Fibroblast of peridontal ligament (primary cell): ENCODE measurements at regions not wholly inside any gene's neighbourhood (a gene's known extent, or its start where the extent isn't known, plus 50 kb on each side); places are given as distances from the start of the nearest gene placed in this dataset.
A peak's percentile ranks its signal among the peaks of the same experiment; 100 is the strongest.
"Not testable (repeated sequence)": the region's sequence is repeated elsewhere in the genome, so short reads cannot be mapped to it uniquely, and the experiment has no call there.

Experiments used
- DNase-seq: peaks from one replicate; pipeline ENCODE4 v3.0.0-alpha.2; 2010; ENCODE audit errors: extremely low read depth

DNA sequence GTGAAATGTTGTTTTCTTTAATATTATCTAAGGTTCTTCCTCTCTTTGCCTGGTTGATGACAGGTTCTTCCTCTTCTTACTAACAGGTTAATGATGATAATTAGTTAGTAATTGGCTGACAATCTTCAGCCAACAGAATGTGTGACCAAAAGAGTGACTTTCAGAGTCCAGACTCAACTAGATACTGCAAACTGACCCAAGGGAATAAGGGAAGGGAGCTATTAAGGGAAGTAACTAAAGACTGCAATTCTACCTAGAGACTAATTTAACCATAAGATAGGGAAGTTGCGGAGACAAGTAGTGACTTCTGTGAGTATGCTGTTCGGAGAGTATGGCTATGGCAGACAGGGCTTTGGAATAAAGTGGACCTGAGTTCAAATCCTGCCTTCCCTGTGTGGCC, 127.3 kb upstream of the TACR1 start:
- no peak for DNase-seq

DNA sequence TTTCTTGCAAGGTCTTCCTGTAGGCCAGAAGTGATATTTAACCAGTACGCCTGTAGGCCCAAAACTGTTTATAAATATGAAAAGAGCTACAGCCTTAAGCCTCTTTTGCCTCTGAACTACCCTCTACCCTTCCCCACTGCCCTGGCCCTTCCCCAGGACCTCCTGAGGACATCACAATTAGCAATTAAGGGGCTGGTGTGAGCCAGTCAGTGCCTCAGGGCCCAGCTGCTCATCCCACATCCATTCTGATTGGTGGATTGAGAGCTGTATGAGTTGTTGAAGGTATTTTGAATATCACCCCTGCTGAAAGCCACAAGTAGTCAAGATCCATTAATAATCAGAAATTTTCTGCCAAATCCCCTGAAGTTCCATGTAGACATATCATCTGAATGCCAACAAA, 126.3 kb upstream of the TACR1 start:
- no peak for DNase-seq

DNA sequence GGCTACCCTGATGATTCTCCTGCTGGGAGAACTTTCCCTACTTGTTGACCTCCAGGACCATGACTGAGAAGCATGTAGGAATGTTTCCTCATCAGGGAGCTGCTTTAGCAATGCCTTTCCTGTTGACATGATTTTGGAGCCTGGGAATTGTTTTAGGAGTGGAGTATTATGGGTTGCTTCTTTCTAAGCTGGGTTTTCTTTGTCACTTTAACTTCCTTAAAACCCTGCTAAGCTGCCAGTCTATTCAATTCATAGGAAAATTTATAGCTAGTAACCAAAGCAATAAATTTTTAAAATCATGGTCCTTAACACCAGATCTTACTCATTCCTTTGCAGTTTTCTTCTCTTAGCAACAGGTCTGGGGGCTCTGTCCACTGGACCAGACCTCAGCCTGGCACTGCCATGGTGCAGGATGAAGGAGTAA, 125.6 kb upstream of the TACR1 start:
- DNase-seq = no peak

DNA sequence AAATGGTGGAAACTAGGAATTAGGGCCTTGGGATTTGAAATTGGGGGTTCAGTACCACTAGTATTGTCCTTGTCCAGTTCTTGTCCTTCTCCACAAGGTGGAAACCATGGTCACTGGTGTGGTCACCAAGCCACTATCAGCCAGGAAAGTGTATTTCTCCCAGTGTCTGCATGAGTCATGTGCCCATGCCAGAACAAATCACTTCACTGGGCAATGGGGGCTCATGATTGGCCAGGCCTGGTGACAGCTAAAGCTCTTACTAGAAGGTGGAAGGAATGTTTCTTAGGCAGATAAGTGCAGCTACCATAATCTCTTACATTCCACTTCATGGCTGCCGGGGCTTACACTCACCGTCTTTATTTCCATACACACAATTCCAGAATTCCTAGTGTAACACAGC, 124.8 kb upstream of the TACR1 start:
- DNase-seq = no peak

DNA sequence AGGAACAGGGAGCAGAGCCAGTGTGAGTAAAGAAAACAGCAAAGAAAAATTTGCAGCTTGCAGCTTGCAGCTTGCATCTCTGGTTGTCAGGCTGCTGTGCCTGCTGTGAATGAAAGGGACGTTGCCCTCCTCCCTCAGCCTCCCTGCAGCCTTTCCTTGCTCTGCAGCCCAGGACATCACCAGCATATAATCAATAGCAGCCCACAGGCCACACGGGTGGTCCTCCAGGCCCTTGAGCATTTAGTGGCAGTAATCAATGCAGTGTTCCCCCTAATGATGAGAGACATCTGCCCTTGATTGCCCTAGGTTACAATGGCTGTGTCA, 122.2 kb upstream of the TACR1 start:
- DNase-seq = no peak

DNA sequence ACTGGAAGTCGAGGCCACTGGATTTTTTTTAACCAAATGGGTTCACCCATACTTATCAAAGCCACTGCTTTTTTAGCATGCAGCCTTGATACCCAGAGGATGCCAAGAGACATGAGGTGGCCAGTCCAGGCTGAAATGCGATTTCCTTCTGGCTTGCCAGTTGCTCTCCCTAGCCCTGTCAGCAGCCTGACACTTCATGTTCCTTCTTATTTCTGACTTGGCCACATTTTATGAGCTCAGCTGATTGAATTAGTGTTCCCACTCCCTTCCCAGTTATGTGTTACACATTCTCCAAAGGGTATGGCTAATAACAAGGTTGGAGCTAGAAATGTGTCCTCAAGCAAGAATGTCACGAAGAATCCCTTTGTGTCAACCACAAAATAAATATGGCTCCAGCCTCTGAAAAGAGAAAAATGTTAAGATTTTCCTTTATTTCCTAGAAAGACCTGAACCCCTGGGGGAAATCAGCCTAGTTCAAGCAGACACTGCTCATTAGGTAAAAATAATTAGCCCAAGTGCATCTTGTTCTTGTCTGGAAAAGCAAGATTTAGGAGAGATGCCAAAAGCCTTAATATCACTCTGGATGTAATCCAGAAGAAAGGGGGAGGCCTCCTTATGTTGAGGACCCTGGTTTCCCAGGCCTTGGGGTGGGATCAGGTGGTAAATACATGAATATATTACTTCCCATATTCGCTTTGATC, 121.7 kb upstream of the TACR1 start:
- DNase-seq = no peak

DNA sequence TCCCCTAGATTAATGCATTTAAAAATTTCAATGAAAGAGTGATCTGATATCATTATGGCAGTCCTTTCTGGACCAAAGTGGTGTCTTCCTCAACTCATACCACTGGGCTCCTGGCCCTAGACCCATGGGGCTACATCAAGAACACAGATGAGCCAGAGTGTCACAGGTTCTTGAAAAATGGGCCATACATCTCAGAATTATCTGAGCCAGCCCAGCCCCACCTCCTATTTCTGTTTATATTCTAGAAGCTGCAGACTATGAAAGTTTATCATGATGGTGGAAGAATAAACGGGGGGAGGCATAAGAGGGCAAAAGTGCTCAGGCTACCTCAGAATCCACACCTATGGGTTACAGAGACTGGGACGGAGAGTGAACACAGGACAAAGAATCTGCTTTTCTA, 120.6 kb upstream of the TACR1 start:
- DNase-seq = no peak

DNA sequence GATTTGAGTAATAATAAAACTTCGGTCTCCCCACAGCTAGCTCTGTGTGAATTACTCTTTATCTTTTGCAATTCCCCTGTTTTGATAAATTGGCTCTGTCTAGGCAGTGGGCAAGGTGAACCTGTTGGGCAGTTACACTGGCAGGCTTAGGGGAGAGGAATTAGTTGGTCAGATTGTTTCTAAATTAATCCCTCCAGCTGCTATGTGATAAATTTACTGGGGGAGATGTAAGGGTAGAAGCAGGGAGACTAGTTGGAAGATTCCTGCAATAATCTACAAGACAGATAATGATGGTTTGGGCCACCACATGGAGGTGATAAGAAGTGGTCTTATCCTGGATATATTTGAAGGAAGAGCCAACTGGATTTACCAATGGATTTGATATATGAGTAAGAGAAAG, 118.5 kb upstream of the TACR1 start:
- DNase-seq = no peak

DNA sequence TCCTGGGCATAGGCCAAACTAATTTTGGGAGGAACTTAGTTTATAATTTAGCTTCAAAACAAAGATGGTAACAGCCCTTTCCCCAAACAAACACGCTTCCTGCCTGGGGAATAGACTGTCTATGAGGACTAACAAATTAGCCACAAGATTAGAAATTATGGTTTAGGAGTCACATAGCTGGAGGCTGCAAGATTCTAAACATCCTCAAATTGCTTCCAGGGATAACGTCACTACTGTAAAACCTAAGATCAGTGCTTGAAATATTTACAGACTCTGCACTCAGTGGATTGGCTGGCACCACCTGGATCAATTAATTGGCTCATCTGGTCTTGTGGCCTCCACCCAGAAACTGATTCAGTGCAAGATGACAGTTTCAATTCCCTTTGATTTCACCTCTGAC, 118.0 kb upstream of the TACR1 start:
- peak; percentile 75 for DNase-seq

DNA sequence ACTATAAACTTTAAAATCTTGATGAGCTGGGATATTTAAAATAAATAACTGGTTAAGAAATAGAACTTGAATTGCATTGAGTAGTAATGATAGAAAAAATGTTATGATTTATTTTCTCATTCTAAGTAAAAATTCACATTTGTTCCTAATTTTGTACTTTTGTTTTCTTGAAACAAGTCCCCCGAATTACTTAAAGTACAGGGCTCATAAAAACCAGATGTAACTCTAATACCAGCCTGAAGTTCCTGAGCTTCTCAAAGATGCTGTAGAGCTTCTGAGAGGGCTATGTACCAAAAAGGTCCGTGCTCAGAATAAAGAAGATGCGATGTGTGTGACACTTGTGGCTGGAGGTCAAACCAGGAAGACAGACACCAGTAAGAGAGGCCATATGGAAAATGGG, 116.1 kb upstream of the TACR1 start:
- peak; percentile 54 for DNase-seq

DNA sequence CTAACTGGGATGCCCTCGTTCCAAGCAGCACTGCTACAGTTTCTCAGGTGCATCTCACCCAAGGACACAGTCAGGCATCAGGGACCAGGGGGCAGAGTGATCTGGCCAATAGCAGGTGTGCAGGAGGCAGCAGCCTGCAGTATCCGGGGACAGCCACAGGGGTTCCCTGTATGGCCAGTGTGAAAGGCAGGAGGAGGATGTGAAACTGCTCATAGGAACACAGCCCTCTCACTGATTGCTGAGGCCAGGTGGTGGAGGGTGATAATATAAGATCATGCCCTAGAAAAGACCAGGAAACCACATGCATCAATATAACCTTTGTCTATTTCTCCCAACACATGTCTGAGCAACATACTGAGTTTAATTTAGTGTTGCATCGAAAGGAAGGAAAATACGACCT, 112.7 kb upstream of the TACR1 start:
- no peak for DNase-seq

DNA sequence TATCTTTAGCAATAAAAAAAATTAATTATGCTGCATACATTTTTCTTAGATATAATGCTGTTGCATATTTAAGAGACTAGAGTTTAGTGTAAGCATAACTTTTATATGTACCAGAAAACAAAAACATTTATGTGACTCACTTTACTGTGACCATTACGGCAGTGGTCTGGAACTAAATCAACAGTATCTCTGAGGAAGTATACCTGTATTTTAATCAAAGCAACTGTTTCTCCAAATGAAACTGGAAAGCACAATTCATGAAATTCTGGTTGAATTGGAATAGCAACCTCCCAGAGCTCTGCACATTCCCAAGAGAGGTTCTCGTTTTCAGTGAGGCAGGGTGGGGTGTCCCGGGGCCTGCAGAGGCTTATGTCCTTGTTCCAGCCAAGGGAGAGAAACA, 112.2 kb upstream of the TACR1 start:
- DNase-seq = no peak

DNA sequence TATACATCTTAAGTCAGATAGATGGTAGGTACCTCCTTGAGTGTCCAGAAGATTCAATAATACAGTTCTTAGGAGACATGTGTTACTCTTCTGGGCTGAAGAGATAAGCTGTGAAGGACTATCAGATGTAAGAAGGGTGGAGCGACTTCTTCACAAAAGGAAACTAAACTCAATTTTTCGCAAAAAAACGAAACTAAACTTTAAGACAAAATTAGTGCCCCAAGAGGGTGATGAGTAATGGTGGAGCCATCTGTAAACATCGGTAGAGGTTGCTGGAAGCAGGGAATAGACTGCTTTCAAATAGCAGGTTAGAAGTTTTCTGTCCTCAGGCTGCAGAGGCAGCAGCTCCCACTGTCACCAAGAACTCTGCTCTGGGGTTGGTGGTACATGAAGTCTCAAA, 111.6 kb upstream of the TACR1 start:
- peak; percentile 80 for DNase-seq

DNA sequence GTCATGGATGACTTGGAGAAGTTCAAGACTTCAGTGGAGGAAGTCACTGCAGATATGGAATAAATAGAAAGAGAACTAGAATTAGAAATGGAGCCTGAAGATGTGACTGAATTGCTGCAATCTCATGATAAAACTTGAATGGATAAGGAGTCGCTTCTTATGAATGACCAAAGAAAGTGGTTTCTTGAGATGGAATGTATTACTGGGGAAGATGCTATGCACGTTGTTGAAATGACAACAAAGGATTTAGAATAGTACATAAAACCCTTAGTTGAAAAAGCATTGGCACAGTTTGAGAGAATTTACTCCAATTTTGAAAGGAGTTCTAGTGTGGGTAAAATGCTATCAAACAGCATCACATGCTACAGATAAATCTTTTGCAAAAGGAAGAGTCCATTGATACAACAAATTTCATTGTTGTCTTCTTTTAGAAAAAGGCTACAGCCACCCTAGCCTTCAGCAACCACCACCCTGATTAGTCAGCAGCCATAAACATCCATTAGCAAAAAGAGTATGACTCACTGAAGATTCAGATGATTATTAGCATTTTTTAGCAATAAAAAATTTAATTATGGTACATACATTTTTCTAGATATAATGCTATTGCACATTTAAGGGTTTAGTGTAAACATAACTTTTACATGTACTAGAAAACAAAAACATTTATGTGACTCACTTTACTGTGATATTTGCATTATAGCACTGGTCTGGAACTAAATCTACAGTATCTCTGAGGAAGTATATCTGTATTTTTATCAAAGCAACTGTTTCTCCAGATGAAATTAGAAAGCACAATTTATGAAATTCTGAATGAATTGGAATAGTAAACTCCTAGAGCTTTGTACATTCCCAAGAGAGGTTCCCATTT, 110.5 kb upstream of the TACR1 start:
- DNase-seq = no peak

DNA sequence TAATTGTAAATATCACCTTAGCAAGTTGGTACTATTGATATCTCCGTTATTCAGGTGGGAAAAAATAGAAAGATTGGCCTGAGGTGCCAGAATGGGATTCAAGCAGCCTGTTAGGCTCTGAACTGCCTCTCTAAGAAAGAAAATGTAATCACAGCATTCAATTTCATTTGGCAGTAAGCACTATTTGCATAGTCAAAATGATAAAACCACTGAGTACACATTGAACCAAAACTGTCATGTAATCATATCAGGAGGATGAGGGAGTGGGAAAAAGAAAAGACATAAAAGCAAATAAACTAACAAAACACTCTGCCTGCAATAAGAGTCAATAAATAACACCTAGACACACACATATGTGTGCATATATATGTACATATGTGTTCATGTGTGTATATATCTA, 103.9 kb upstream of the TACR1 start:
- DNase-seq = no peak

DNA sequence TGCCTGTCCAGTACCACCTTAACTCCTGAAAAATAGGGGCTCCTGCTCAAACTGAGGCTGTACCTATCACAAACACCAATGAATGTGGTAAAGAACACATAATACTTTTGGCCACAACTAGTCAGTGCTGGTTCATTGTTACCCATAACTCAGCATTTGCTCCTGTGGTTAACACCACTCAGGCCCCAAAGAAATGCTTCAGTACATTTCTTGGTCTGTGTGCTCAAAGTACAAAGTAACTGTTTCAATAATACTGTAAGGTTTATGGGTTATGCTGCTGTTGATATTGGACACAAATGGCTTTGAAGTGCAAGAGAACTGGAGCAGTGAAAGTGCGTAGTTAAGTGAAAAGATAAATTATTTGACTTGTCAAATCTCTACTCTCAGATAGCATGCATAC, 95.0 kb upstream of the TACR1 start:
- no peak for DNase-seq

DNA sequence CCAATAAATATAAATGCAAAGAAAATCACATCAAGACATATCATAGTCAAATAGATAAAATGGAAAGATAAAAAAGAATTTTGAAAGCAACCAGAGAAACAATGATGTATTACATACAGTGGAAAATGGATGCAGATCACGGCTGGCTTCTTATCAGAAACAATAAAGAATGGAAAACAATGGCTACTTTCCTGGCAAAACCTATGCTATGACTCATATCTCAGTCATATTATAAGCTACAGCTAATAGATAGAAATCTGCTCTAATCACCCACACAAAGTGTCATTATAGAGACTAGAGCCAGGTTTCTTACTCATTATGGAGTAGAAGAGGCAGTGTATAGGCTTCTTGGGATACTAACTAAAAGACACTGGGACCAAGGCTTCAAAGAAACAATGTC, 93.5 kb upstream of the TACR1 start:
- no peak for DNase-seq

DNA sequence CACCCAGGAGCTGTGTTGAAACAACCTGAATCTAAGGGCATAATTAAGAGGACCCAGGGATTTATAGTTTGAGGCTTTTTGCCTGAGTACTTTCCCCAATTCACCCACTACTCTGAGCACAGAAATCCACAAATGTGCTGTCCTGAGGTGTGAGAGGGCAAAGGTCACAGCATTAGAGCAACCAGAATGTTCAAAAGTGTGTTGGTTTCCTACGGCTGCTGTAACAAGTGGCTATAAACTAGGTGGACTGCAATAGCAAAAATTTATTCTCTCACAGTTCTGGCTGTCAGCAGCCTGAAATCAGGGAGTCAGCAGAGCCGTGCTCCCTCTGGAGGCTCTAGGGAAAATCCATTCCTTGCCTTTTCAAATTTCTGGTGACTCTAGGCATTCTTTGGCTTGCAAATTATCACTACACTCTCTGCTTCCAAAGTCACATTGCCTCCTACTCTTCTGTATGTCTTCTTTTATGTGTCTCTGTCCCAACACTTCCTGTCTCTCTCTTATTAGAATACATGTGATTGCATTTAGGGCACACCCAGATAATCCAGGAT, 91.4 kb upstream of the TACR1 start:
- DNase-seq = peak; percentile 61

DNA sequence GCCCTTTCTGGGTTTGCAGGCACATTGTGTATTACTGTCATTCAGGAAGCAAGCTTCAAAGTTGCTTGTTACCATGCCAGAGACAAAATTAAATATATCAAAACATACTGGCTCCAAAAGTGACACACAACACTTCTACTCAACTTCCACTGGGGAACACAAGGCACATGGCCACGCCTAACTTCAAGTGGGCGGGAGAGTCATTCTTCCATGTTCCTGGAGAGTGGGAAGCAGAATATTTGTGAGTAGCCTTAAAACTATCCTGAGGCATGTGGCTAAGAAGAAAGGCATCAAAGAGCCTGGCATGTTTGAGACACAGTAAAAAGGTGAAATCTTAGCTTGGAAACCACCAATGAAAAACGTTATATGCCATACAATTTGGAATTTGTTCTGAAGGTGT, 90.5 kb upstream of the TACR1 start:
- no peak for DNase-seq

DNA sequence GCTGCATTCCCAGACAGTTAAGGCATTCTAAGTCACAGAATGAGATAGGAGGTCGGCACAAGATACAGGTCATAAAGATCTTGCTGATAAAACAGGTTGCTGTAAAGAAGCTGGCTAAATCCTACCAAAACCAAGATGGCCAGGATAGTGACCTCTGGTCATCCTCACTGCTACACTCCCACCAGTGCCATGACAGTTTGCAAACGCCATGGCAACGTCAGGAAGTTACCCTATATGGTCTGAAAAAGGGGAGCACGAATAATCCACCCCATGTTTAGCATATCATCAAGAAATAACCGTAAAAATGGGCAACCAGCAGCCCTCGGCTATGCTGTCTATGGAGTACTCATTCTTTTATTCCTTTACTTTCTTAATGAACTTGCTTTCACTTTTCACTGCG, 89.9 kb upstream of the TACR1 start:
- DNase-seq = not testable (repeated sequence)

DNA sequence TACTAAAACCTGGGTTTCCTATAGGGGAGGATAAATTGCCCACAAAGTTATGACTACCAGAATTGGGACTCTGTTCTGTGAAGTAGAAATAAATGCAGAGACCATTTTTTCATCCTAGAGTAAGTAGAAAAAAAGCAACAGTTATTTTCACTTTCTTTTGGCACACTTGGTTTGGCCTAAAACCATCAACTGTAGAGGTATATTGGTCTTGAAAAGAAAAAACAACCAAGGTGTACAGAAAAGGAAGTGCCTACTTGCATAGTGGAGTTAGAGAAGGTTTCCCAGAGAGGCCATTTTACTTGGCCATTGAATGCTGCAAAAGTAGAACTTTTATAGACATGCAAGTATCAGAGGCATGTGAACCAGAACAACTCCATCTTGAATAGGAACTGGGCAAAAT, 89.4 kb upstream of the TACR1 start:
- DNase-seq = no peak

DNA sequence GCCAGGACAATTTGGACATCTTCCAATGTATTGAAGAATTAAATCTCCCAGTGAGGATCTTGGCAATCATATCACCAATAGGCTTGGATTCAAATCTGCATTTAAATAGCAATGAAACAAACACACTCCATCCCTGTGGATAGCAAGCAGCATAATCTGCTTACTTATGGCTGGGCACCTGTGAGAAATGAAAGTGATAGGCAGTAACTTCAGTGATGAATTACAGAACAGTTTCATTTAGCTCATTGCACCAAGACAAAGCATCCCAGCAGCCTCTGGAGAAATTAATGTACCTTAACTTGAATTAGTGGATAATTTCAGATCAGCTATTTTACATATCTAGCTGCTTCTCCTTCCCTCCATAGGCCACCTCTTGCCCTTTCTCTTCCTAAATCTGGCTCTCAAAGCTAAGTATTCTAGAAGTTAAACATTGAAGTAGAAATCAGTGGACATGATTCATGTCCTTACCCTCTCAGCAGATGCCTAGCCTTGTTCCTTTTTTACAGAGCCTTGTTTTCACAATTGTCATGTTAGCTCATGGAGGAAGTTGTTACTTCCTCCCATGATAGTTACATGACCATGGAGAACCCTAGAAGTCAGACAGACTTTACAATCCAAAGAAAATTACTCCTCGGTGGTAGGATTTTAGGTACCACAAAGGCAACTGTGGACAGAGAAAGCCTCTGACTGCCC, 88.5 kb upstream of the TACR1 start:
- no peak for DNase-seq

DNA sequence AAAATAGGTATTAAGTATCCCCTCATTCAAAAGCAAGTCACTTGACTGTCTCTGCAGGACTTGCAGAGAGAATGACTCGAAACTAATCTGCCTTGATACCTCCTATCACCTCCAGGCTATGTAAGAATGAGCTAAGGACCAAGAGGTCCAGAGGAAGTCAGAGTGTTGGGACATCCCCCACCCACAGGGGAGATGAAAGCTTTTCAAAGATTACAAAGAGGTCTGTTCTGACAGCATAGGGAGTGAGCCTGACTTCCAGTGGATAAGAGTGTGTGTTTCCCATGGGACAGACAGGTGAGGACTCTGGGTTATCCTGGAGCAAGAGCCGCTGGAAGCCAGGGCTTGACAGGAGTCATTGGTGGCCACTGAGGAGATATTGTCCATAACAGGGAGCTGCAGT, 85.0 kb upstream of the TACR1 start:
- no peak for DNase-seq
